ENCODE measurements at regions not wholly inside any gene's neighbourhood (a gene's known extent, or its start where the extent isn't known, plus 50 kb on each side); places are given as distances from the start of the nearest gene placed in this dataset.
"Not testable (repeated sequence)": the region's sequence is repeated elsewhere in the genome, so short reads cannot be mapped to it uniquely, and the experiment has no call there.

DNA sequence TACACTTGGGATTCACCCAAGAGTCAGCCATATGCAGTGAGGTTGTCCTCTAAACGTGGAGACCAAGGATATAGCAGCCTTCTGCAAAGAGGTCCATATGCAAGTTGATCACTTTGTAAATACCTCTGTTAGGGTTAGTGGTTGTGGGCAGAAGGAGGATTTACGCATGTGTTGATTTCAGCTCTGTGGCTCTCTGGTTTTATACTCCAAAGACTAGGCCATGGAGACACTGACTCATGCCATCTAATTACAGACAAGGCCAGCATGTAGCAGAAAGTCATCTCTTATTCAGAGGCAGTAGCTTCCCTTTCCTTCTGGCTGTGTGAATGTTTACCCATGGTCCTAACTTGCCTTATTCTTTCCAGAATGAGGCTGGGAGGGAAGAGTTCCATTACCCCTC is 140.9 kb upstream of the GOLGA6L4 start:
- DNase-seq, result not testable (repeated sequence)

GRCh38 chr15:84097053-84097452 is 138.5 kb upstream of the GOLGA6L4 start:
- not testable (repeated sequence) for DNase-seq

- no peak for DNase-seq
Measured at GRCh38 chr15:84098604-84099003, 137.0 kb upstream of the GOLGA6L4 start.

GRCh38 chr15:84099181-84099580 is 136.4 kb upstream of the GOLGA6L4 start:
- no peak for DNase-seq

DNA sequence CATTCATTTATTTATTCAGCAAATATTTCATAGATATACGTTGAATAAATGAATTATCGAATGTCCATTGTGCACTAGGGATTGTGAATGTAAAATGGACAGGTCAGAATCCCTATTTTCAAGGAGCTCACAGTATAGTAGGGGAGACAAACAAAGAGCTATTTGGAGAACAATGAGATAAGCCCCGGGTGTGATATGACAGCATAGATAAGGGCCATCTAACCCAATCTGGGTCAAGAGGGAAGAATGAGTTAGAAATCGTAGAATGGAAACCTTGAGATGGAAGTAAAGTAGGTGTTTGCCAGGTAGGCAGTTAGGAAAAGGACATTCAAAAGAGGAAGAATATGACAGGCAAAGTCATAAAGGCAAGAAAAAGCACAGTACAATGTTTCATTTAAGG is 132.2 kb upstream of the GOLGA6L4 start:
- no peak for DNase-seq

- DNase-seq, result no peak
Measured at GRCh38 chr15:84104853-84105252, 130.7 kb upstream of the GOLGA6L4 start.

GRCh38 chr15:84108728-84109127 is 126.8 kb upstream of the GOLGA6L4 start:
- peak; percentile 49 for DNase-seq

- DNase-seq, result no peak
Measured at GRCh38 chr15:84111575-84111974, 124.0 kb upstream of the GOLGA6L4 start.

GRCh38 chr15:84112025-84112424 is 123.5 kb upstream of the GOLGA6L4 start:
- no peak for DNase-seq

DNA sequence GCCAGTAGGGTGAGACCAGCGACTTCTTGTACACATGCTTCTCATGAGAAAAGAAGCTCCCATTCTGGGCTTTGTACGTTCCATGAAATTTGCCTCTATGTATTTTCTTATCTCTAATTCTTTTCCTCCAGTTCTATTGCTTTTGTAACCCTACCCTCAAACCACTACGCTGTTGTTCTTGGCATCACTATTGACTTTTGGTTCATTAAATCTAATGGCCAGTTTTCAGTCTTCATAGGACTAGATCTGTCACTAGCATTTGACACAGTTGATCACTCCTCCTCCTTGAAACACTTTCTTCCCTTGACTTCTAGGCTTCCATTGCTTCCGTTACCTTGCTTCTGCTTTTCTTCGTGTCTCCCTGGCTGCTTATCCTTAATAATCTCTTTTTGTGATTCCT is 121.7 kb upstream of the GOLGA6L4 start:
- no peak for DNase-seq

DNA sequence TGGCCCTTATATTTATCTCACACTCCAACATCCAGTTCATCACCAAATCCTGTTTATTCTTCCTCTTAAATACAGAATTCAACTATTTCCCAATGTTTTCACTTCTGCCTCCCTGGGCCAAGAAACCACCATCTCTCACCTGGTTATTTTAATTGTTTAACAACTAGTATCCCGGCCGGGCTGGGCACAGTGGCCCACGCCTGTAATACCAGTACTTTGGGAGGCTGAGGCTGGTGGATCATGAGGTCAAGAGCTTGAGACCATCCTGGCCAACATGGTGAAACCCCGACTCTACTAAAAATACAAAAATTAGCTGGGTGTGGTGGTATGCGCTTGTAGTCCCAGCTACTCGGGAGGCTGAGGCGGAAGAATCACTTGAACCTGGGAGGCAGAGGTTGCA is 120.9 kb upstream of the GOLGA6L4 start:
- not testable (repeated sequence) for DNase-seq

DNA sequence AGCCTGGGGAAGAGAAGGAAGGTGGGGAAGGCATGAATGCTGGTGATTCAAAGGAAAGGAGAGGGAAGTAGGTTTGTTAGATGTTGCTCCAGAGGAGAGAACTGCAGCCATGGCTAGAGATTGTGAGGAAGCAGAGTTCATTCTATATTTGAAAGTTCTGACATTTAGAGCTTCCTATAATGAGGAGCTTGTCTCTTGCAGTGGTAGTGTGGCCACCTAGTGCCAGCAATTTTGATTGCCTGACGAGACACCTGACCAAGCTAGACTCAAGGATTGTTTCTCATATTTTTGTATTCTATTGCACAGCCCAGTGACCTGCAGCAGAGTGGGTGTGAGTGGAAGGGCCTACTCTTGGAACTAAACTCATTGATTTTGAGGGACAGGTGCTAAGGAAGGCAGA is 116.2 kb upstream of the GOLGA6L4 start:
- not testable (repeated sequence) for DNase-seq

GRCh38 chr15:84120903-84121302 is 114.7 kb upstream of the GOLGA6L4 start:
- DNase-seq, result not testable (repeated sequence)

GRCh38 chr15:84128706-84129105 is 106.9 kb upstream of the GOLGA6L4 start:
- peak; percentile 5 for DNase-seq

GRCh38 chr15:84130098-84130831 is 105.3 kb upstream of the GOLGA6L4 start:
- DNase-seq, result not testable (repeated sequence)

- DNase-seq, result not testable (repeated sequence)
Measured at GRCh38 chr15:84135931-84136456, 99.6 kb upstream of the GOLGA6L4 start.

DNA sequence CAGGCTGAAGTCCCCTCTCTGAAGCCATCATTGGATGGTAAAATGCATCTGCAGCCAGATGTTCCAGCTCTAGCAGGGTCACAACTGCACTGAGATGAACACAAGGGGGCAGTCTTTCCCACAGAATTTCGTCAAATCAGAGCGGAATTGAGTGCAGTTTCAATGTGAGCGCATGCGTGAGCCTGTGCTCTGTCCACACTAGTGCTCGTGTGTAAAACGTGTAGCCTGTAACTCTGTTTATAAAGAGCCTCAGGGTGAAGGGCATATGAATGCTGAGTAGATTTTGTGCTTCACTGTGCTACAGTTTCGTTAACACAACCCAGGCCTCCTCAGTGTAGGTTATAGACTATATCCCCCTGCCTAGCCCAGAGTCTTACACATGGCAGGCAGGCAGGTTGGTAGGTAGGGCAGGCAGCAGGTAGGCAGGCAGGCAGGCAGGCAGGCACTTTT is 92.7 kb upstream of the GOLGA6L4 start:
- DNase-seq, result peak; percentile 51

DNA sequence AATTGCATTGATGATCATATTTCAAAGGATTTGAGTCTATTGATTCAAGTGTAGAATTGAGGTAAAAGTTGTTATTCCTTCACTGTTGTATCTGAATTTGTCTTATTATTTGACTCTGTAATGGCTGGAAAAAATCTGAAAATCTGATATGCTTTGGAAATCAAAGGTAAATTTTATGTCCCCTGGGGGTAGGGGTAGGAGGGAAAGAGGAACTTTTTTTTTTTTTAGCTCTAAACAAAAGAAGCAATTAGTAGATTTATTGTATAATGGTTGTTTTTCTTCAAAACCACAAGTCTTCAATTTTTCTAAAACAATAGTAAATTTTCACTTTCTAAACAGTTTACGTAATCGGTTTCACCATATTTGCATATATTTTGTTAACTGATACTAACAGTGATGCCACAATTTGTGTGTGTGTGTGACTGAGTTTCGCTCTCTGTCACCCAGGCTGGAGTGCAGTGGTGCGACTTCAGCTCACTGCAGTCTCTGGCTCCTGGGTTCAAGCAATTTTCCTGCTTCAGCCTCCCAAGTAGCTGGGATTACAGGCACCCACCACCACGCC is 91.7 kb upstream of the GOLGA6L4 start:
- DNase-seq, result no peak

DNA sequence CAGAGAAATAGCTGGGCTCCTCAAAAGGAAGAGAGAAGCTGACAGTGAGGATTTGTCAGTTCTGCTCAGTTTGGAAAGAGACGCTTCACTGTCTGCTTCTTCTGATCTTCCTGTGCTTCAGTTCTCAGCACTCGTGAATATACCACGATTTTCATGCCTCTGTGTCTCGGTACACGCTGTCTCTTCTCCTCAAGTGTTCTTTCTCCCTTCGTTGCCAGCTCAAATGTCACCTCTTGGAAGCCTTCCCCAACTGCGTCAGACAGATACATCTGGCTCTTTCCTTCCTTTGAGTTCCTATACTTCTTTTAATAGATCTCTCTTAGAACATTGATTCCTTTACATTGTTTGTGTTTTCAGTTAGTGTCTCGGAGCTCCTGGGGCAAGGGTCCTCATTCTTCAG is 90.6 kb upstream of the GOLGA6L4 start:
- not testable (repeated sequence) for DNase-seq

DNA sequence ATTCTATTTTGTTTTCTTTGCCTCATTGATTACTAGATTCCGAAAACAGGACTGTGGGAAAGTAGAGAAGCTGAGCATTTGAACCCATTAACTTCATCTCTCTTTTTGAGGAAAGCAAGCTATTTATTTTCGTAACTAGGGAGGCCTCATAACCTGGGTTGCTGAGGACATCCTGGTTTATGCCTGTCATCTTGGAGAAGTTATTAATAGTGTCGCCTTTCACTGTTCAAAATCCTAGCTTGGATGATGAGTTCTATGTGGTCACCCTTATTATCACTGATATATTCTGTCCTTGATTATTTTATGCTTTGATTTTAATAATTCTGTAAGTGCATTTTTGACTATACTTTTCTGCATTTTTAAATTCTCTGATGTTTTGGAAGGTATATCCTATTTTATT is 89.3 kb upstream of the GOLGA6L4 start:
- DNase-seq, result not testable (repeated sequence)

DNA sequence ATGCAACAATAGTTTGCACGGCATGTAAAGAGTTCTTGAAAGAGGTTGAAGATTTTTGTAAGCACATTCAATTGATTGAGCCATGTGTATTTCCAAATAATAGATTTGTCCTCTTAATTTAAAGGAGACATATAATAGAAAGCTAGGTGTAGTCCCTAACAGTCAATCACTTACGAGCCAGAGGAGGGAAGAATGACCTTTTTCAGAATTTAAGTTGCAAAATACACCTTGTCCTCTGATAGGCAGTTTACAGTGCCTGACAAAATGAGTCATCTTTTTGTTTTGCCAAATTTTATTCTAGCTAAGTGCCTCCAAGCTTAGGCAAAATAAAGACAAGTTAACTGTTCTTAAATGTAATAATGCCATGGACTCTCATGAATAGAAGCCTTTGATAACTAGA is 88.3 kb upstream of the GOLGA6L4 start:
- DNase-seq, result not testable (repeated sequence)

DNA sequence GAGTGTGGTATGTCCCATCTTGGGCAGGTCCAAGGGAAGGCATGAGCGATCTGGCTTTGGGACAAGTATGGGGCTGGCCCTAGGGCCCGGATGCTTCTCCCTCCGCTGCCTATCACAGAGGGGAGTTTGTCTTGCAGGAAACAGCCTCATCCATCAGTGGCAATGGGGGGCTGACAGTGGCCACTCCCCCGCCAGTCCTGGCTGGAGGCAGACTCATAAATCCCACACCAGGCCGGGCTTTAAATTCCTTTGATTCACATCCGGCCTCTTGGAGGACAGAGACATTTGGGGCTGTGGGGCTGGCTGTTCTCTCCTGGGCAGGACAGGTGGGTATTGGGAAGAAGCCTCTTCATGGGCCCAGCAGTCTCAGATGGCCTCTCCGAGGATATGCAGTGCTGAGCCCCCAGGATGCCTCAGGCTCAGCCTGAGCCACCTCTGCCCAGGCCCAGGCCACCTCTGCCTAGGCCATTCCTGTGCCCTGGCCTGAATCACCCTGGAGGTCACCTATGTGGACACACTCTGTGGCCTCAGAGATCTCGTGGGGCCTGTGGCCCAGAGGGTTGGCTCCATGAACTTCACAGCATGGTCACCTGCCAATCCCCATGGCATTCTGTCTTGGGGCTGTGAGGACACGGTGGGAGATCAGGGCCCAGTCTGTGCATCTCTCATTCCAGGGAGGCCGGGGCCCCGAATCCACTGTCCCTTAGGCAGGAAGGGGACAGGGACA is 84.2 kb upstream of the GOLGA6L4 start:
- DNase-seq, result no peak

GRCh38 chr15:84152381-84152979 is 83.1 kb upstream of the GOLGA6L4 start:
- not testable (repeated sequence) for DNase-seq

All from HCEC 1CT (cell line).